GM21360 (cell line): ENCODE measurements at regions not wholly inside any gene's neighbourhood (a gene's known extent, or its start where the extent isn't known, plus 50 kb on each side); places are given as distances from the start of the nearest gene placed in this dataset.
A peak's percentile ranks its signal among the peaks of the same experiment; 100 is the strongest.

ENCODE experiments used
- ATAC-seq: cut with Tn5 transposase; IDR thresholded peaks from one replicate; pipeline ENCODE4 v1.9.1; 2021; ENCODE audit warnings: mild to moderate bottlenecking, moderate library complexity; ENCODE audit not compliant: unreplicated experiment

DNA sequence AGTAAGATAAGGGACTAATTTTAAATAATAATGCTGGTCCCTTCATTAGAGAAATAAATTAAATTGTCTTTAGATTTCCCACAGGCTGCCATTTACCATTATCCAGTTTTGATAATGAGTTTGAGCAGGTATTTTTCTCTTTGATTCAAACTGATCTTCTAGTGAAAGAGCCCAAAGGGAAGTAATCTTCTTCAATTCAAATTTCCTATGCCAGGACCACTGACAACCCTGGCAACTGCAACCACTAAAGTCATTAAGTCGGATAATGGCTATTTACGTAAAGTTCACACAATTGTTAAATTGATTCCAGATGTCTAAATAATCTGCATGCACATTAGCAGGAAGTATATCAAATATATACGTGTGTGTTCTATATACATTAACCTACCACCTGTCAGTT, 399.3 kb downstream of the PTPRC start:
- ATAC-seq, result no peak

DNA sequence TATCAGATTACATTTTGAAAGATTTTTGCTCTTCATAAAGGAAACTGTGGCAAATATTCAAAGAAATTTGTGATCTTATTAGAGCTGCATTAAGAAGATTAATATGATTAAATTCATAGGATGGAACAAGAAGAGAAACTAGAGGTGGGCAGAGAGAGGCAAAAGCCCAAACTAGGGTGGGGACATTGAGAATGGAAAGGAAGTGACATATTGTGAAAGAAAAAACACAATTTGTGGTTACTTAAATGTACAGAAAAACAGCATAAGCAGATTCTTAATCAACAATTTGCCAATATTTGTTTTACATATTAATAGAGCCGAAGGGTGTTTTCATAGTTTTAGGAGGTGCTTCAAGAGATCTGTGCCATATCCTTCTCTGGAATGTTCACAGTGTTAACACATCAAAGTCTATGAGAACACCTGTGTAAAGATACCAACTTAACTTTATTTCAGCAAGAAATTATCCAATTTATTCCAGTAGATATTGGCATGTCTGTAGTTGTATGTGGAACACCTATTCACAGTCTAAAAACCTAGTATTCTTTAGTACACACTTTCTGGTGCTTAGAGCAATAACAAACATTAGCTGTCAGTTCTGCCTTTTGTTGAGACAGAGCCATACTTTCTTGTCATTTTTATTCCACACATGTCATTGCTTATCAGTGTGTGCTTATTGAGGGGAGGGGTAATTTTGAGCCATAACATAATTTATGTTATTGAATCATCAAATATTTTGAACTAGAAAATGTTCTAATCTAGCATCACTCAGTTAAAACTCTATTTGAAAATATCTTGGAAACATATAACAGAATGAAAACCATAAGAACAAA, 401.5 kb downstream of the PTPRC start:
- ATAC-seq, result no peak

DNA sequence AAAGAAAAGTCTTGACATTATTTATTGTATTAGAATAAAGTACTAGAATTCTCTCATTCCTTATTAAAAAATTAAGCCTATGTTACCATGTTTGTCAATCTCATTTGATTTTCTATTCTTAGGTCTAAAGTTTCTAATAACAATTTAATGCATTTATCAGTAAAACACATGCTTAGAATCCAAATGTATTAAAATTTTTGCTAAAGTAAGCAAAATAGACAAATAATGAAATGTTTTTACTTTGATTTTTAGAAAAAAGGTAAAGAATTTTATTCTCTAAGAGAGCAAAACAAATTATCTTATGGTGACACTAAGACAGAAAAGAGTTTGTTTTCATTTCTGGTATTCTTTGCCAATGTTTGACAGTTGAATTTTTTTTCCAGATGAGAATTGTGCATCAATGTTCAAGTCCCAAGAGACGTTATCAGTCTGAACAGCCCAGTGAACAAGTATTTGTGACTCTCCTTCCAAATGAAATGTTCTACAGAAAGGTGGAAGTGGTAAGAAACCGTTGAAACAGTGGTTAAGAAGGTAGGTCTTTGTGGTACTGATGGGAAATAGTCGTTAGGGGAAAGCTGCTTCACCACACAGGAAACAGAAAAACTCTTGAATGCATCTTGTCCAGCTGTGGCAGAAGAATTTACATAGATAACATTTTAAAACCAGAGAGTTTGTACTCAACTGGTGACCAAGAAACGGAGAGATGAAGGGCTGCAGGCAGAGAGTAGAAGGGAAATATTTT, 402.5 kb downstream of the PTPRC start:
- peak; percentile 98 for ATAC-seq

DNA sequence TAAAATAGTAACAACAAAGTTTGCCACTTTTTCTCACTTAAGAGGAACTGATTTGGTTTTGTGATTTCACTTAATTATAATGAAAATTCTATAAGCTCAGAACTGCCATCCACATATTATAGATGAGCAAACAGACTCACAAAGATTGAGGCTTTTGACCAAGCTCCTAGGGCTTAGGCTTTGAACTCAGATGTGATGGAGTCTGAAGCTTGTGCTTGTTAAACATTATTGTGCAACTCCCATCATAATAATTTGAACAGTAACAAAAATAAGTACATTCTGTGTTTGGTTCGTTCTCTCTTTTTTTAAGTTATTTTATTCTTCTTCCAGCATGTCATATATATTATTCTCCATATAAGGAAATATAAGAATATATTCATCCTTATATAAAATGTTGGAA, 403.4 kb downstream of the PTPRC start:
- no peak for ATAC-seq

DNA sequence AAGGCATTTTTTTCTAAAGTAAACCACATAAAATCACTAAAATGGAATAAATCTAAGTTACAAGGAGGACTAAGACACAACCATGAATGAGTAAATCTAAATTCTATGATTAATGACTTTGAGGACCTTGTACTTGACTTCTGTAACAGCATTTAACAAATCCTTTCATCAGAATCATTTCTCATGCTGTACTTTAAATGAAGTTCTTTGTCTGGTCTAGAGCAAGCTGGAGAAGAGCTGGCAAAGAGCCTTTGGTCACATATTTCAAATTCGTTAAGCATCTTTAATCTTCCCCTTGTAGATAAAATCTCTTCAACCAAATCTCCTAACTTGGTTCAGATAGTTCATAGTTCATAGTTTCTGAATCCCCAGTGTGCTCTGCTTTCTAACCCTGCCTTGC, 405.4 kb downstream of the PTPRC start:
- no peak for ATAC-seq

DNA sequence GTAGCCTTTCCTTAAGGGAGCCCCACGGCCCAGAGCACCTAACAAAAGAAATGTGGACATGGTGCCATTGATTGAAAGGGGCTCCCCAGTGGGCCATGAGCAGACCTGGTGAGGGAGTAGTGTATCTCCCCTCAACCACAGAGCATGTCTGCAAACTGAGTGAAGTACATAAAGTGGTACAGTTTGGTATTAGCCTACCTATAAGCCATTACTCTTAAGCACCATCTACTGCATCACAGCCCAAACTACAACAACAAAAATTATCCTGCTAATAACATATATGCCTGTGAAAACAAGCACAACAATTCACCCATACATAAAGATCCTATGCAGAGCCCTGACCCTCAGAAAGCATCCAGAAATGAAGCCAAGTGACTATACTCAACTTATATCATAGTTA, 407.8 kb downstream of the PTPRC start:
- no peak for ATAC-seq

DNA sequence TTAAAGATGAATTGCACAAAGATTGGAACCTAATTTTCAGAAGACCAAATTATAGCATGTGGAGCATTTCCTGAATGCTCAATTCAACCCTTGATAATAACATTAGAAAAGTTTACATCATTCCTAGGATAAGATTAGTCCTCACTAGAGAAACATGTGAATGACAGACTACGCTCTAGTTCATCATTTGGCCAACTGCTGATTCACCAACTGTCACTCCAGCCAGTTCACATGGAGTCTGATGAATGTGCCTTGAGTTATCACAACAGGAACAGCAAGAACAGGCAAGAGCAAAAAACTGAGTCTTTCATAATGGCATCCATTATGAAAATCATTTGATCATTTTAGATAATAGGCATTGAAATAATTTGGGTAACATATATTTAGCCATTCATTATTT, 415.9 kb downstream of the PTPRC start:
- ATAC-seq, result no peak

DNA sequence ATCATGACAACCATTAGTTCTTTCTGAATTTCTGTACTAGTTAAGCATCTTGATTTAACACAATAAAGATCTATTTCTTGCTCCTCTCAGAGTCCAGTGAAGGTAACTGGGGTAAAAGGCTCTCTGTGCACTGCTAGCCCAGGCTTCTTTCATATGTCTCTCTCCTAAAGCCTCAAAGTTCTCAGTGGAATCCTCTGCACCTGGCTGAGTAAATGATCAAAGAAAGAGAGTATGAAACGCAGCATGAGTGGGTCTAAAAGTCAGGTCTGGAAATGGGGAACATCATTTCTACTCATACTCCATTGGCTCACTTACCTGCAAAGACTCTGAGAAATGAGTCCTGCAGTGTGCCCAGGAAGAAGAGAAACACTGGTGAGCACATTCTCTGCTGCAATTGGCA, 418.5 kb downstream of the PTPRC start:
- no peak for ATAC-seq

DNA sequence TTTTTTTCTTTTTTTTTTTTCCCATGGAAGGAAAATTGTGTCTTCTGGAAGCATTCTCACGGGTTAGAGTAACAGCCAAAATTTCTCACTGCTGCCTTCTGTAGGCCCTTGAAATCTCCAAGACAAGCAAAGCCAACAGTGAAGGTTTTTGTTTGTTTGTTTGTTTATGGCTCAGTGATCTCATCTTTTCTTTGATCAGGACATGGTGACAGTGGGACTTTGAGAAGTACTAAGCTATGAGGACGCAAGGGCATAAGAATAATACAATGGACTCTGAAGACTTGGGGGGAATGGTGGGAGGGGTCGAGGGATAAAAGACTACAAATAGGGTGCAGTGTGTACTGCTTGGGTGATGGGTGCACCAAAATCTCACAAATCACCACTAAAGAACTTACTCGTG, 419.4 kb downstream of the PTPRC start:
- no peak for ATAC-seq

DNA sequence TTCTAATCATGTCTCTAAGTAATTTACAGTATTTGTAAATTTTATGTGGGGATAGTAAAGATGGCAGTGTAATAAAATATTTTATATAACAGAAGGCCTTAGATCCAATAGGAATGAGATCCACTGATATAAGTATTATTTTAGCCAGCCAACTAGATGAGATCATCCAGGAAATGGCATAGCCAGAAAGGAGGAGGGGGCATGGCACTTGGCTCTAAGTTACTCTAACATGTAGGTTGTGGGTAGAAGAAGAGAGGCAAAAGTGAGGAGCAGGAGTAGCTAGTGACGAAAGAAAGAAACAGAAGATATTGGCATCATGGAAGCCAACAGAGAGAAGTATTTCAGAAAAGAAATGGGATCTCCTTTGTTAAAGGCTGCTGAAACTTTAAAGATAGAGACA, 426.1 kb downstream of the PTPRC start:
- ATAC-seq, result no peak

DNA sequence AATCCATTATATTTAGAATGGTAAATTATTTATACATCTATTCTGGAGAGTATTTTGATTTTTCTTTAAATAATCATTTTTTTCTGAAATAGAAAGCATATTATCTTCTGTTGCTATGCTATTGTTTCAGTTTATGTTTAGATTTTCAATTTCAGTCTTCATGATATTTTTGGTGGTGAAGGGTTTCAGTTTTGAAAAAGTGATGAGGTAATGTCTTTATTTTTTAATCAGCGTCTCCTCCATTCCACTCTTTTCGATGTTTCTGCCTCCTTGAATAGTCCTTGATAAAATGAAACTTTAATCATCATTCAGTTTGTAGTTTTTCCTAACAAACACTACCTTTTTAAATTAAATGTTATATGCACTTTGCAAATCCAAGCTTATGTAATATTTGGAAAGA, 428.6 kb downstream of the PTPRC start:
- ATAC-seq, result peak; percentile 80

DNA sequence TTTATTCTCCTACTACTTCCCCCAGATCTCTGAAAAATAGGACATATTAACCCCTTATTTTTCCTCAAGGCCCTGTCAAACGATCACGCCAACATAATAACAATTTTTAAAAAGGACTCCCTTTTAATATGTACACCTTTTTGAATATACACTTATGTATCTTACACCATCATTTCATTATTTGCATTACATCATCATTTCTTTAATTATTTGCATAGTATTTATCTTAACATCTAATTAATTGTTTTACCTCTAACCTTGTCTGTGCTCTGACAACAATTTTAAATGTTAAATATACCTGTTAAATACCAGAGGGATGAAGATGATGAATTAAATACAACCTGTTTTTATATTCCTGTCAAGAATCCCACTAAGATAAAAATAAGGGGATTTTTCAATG, 432.2 kb downstream of the PTPRC start:
- no peak for ATAC-seq

DNA sequence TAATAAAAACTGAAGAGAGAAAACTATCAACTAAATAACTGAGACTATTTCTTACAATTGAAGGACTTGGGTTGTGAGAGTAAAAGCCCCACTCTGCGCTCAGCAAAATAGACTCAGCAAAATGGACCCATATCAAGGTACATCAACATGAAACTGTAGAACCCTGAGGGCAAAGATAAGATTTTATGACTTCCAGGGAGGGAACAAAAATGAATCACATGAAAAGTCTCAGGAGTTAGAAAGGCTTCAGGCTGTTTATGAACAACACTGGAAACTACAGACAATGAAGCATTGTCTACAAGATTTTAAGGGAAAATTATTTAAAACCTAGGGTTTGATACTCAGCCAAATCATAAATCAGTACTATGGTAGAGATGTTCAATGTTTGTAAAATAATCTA, 434.3 kb downstream of the PTPRC start:
- ATAC-seq, result no peak

DNA sequence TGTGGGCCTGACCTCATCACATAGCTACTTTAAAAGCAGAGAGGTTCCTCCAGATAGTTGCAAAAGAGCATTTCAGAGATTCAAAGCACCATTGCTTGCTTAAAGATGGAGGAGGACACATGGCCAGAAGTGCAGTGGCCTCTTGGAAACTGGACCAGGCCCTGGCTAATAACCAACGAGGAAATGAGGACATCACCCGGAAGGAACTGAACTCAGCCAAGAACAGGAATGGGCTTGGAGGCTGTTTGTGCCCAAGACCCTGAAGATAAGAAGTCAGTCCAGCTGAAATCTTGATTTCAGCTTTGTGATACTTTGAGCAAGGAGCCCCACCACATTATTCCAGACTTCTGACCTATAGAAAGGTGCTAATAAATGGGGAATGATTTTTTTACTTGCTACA, 437.0 kb downstream of the PTPRC start:
- no peak for ATAC-seq

DNA sequence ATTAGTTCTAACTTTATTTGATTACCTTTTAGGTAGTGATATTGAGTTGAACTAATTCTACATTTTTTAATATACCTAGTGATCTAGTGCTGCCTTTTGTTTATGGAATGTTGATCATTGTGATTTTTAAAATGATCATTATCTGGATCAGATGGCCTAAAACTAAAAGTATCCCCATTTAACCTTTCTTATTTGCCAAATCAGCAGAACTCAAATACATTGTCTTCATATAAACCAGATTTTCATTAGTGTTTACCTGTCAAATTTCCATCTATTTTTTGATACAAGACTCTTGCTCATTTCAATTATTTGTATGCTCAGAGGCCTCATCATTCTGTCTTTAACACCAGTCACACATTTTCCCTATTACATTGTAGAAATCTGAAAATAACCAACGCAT, 441.2 kb downstream of the PTPRC start:
- no peak for ATAC-seq

DNA sequence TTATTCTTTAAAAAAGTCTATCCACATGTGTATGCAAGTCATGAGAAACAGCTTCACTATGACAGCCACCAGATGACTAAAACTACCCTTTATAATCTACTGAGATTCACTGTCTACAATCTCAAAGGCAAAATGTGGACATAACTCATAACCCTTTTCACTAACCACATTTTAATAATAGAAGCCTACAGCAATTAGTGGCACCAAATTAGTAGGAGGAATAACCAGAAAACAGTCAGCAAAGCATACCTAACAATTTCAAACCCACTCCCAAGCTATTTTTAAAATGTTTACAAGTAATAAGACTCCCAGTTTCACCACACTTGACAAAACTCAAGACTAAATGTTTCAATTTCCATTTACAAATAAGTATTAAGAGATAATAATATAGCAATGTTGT, 442.9 kb downstream of the PTPRC start:
- peak; percentile 72 for ATAC-seq

DNA sequence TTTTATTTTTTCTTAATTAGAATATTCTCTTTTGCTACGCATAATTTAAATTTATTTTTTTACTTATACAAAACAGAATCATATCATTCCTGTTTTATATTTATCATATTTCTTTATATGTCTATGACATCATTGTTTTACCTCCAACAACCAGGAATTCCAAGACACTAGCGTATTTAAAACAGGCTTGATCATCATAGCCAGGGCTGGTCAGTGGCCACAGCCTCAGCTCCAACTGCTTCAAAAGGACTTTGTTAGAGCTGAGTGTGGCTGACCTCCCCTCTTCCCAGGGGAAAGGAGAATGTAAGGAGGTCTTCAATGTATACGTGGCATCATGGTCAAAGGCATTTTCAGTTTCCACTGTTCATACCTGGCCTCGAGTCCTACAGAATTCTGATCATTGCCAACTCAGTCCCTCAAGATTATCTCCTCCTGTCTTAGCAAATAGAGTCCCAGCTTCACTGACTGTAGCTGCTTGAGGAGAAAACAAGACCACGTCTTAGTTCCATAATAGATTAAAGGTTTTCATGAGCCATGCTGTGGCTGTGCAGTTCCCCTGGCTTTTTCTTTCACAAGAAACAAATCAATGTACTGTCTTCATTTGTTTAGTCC, 444.0 kb downstream of the PTPRC start:
- ATAC-seq, result no peak

DNA sequence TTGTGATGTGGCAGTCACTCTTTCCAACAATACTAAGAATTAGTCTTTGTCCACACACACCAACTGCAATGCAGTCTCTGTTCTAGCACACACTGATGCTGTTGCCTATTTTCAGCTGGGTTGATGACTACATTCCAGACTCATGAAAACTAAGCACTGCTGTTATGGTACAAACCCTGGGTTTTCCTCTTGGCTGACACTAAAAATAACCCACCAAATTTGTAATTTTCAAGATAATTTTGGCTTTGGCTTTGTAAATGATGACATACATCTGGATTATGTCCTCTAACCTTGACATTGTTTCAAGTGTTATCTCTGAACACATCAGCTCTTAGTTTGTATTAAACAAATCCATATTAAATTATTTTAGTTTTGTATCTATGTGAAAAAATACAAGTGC, 444.8 kb downstream of the PTPRC start:
- ATAC-seq, result no peak

DNA sequence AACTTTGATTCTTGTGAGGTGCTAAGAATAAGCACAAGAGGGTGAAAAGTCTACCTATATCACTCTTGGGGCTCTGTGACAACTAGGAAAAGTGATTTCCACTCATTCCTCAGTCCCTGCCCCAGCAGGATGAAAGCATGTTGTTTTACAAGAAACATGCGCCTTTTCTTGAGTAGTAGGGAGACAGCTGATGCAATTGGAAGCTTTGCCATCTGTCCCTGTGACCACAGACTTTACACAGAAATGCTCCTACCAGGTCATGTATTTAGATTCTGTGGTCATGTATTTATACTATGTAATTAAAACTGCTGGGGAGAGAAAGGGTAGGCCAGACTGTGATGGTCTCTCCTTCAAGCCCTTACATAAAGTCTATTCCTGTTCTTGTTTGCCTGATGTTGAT, 445.5 kb downstream of the PTPRC start:
- no peak for ATAC-seq

DNA sequence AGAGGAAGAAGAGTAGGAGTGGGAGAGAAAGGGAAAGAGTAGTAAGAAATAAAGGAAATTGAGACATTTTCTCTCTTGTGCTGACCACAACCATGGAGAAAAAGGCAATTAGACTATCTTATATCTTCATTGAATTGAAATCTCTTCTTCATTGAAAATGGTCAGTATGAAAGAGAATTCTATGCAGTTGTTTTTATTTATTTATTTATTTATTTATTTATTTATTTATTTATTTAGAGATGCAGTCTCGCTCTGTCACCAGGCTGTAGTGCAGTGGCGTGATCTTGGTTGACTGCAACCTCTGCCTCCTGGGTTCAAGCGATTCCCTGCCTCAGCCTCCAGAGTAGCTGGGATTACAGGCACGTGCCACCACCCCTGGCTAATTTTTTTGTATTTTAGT, 447.1 kb downstream of the PTPRC start:
- ATAC-seq, result no peak

DNA sequence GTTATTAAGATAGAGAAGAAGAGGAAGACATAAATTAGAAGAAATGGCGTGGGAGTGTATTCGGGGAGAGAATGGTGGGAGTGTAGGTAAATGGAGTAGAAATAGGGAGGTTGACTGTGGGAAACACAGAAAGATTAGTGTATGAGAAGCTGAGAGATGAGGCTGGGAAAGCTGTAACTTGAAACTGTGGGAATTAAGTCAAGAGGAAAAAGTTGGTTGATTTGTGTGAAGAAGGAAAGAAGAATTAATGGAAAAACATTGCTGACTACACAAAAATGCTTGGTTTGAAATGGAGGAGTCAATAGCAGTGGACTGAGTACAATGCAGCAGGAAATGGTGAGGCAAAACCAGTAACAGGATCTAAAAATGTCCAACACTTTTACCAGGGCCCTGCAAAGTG, 448.3 kb downstream of the PTPRC start:
- no peak for ATAC-seq
